ENCODE measurements at regions not wholly inside any gene's neighbourhood (a gene's known extent, or its start where the extent isn't known, plus 50 kb on each side); places are given as distances from the start of the nearest gene placed in this dataset.
"Not testable (repeated sequence)": the region's sequence is repeated elsewhere in the genome, so short reads cannot be mapped to it uniquely, and the experiment has no call there.

DNA sequence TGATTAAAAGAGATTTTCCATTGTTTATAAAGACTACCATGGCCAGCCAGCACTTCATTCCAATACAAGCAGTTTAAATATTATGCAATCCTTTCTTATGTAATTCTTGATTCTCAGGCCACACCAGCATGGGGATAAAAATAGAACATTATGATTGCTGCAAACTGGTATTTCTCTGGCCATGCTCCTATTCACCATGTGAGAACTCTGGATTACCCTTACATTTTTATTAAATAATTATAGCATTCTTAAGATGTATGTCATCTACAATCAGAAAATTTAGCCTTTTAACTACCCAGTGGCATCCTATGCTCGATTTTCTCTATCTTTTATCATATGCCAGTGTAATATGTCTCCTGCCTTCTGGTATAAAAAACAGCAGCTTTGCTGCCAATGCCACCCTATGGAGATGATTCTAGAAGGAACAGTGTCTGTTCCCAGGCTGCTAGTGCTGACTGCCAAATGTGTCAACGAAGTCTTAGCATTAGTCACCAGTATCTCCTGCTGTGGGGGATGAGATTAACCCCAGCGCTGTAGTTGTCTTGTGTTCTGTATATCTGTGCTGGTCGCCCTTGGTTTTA is 501.4 kb downstream of the BCKDHB start:
- DNase-seq, result no peak

DNA sequence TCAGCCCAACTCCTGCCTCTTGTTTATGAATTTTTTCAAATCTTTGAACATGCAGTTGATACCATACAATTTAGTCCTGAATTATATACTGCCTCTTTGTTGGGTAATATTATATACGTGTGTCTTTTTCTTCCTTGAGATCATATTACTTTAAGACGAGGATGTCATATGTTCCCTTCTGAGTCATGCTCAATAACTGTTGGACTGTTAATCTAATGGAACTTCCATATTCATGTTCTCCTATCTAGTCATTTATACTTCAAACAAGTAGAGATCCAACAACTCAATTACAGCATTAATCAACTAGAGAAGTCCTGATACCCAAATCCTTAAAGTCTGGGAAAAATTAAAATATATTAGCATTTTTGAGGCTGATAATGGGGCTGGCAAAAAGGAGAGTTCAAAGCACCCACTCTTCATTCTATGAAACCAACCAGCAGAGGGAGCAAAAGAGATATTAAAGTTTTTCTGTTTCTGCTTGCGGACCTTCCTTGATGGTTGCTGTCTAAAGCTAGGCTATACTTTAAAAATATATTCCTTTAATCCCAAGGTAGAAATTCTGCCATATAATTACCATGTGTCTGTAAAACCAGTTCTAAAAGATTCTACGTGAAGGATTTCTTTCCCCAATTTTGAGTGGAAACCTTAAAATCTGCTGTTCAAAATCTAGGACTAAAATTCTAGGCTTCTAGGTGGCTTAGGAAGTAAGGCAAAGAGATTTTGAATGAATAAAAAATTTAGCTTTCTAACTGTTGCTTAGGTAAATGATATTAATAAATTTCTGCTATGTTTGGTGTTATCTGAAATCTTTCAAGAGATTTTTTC is 498.9 kb downstream of the BCKDHB start:
- no peak for DNase-seq

DNA sequence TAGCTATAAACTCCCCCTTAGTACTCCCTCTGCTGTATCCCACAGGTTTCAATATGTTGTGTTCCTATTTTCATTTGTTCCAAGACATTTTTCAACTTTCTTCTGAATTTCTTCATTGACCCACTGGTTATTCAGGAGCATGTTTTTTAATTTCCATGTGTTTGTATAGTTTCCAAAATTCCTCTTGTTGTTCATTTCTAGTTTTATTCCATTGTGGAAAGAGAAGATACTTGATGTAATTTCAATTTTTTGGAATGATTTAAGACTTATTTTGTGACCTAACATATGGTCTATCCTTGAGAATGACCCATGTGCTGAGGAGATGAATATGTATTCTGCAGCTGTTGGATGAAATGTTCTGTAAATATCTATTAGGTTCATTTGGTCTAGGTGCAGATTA is 497.2 kb downstream of the BCKDHB start:
- no peak for DNase-seq

DNA sequence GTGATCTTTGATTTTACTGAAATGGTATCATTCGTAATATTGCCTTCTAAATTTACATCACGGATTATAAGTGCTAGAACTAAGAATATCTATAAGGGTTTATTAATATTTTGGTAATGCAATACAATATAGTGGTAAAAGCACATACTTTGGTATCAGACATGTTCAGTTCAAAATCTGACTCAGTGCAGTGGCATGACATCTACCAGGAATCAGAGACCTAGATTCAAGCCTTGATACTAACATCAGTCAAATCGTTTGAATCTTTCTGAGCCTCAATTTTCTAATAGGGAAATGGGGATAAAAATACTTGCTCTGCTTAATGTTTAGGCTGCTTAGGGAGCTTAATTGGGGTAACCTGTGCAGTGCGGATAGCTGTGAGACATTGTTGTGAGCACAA is 488.0 kb downstream of the BCKDHB start:
- no peak for DNase-seq

DNA sequence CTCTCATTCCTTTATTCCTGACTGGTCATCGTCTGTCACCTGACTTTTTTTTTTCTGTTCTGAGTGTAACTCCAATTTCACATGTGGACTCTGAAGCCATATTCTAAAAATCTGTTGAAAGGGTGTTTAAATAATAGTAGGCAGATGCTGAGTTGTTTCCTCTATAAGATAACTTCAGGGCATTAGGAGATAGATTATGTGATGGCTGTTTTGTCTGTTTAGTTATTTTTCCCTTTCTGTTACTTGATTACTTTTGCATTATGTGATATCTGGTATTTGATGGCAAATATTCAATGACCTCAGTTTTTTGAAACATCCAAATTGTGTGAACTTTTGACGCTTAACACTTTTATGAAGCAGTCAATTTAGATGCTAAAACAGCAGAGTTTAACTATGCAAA is 486.0 kb downstream of the BCKDHB start:
- DNase-seq, result no peak

DNA sequence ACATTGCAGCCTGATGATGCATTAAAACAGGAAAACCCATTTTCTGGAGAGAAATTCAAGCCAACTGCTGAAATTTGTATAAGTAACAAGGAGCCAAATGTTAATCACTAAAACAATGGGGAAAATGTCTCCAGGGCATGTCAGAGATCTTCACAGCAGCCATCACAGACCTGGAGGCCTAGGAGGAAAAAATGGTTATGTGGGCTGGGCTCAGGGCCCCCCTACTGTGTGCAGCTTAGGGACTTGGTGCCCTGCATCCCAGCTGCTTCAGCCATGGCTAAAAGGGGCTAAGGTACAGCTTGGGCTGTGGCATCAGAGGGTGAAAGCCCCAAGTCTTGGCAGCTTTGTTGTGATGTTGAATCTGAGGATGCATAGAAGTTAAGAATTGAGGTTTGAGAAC is 479.8 kb downstream of the BCKDHB start:
- DNase-seq, result no peak

DNA sequence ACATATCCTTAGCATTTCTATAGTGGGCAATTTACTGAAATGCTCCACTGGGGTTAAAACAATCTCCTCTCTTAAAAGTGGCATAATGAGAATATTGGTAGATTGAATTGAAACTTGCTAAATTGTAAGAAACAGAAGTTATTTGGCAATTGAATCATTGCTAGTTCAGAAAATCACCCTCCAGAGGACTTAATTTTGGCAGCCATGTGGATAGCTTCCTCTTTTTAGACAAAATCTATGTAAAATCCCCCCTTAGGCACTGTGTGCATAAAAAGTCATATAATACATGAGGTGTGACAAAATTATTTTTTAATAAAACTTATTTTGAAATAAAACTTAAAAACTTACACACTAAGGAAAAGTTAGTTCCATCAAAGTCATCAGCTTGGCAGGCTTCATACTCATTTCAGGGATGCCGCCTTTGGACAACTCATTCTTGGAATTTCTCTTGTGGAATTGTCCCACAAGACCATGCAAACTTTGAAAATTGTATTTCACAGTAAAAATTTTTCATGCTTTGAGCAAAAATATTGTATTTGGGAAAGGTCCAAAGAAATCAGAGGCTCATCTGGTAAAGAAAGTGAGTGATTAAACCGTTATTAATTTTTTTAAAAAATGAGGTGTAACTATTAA is 473.0 kb downstream of the BCKDHB start:
- no peak for DNase-seq

DNA sequence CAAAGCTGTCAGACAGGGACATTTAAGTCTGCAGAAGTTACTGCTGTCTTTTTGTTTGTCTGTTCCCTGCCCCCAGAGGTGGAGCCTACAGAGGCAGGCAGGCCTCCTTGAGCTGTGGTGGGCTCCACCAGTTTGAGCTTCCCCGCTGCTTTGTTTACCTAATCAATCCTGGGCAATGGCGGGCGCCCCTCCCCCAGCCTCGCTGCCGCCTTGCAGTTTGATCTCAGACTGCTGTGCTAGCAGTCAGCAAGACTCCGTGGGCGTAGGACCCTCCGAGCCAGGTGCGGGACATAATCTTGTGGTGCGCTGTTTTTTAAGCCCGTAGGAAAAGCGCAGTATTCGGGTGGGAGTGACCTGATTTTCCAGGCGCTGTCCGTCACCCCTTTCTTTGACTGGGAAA is 466.8 kb downstream of the BCKDHB start:
- not testable (repeated sequence) for DNase-seq

DNA sequence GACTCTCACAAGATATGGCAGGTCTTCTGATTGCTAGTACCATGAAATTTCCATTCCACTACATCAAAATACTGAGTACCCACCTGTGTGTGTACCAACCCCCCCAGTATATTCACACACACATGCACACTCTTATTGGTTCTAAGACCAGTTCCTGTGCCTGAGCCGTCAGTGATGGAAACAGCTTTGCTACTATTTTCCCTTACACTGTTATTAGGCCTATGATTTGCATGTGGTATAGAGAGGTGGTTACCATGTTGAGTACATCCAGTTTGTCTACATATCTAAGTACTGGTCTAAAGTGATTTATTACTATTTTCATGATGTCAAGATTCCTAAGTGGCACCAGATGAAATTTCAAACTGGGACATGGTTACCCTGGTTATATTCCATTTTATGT is 459.9 kb downstream of the BCKDHB start:
- DNase-seq, result no peak

DNA sequence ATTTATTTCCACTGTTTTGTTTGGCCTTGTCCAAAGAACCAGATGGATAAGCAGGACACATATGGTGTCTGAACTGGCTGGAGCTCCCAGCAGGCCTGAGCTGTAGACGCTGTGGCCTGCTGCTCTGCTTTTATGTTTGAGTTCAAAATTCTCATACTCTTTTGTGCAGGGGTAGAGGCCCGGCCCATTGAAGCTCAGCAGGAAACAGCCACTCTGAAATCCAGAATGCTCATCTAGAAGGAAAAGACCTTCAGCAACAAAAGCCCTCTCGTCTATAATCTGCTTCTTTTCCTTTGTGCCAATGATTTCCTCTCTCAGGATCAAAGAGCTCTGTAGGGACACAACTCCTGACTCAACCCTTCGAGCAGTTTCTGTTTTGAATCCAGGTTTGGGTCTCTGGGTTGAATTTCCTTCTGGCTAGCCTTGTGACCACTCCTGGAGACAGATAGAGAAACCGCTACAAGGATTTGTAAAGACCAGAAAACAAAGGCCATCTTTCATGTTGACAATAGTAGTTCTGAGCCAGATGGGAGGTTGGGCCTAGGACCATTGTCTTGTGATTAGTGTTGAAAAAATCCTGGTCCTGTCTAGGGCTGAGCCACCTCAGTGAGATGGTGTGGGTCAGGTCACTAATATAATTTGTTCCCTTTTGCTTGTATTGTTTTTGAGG is 446.7 kb downstream of the BCKDHB start:
- DNase-seq, result no peak

DNA sequence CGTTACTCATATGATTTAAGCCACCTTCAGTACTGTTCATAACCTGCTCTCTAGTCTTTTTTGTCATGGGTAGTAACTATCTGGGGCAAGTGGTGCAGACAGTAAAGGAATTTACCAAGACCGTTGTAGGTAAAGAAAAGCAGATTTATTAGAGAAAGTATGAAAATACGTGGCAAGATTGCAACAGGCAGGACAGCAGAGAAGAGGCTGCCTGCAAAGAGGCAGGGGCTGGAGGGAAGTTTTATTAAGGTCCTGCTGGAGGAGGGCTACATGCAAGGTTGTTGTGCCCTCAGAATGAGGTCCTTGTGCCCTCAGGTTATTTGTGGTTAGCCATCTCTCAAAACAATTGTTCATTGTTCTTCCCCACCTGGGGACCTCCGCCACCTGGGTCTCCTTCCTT is 444.3 kb downstream of the BCKDHB start:
- DNase-seq, result no peak

DNA sequence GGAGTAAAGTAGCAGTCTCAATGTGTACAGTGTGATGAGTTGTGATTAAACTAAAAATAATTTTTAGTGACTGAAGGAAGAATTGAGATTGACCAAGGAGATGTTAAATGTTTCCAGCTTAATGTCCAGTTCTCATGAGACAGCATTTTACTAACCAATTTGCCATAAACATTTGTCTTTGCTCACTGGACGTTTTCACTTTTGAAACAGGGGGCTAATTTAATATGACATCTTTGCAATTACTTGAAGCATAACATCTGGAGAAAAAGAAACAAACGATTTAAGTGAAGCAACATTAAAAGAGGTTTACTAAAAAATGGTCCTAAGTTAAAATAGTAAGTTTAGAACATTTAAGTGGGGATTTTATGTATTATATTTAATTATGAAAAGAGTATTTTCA is 443.8 kb downstream of the BCKDHB start:
- DNase-seq, result no peak

DNA sequence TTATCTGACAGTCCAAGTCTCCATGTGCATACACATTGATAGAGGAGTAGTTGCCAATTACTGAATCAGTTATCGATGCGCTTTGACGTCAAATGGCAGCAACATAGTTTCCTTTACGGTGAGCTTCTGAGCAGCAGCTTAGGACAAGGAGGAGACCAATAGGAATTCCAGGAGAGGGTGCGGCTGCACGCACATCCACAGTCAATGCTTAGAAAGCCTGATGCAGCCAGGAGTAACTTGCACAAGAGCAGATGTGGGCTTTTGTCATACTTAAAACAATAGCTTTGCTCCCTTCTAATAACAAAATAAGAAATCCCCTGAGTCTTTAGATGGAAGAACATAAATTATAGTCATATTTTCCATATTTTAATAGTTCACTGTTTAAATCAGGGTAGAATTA is 442.1 kb downstream of the BCKDHB start:
- no peak for DNase-seq

DNA sequence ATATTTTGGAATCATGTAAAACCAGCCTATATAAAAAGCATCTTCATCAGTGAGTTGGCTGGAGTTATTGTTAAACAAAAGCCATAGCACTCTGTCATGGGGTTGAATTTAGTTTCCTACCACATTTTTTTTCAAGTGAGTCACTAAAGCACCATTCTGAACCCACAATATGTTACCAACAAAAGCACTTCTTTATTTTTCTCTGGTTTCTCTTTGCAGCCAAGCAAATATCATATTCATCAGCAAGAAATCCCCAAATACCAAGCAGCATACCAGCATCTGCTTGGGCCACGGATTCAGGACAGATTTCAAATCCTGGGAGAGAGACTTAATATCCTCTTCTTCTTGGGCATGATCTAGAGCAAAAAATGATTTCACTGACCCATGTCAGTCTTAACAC is 441.4 kb downstream of the BCKDHB start:
- DNase-seq, result no peak

DNA sequence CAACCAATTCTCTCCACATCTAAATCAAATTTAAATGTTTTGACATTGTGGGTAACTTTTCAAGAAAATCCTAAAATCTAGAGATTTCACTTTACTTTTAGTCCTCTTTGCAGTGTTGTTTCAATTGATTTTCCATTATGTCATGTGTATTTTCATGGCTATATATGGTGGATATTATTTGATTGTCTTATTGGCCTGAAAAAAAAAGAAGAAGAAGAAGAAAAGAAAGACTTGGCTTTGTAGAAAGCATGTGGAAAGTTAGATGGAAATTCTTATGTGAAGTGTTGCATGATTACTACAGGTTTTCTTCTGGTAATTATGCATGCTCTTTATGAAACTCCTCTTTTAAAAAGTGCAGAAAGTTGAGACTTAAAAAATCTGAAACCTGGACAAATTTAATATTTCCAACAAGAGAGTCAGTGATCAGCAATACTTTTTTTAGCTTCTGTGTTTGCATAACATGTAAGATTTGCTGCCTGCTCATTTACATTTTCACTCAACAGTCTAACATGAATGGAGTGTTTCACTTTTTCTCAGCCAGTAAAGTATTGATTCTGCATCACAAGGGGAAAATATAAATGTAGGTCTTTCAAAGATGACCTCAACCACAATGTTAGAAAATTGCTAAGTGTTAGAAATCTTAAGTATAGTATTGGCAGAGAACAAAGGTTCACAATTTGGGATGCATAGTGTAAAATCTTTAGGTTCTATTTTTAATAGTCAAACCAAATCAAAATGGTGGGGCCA is 438.7 kb downstream of the BCKDHB start:
- DNase-seq, result no peak

DNA sequence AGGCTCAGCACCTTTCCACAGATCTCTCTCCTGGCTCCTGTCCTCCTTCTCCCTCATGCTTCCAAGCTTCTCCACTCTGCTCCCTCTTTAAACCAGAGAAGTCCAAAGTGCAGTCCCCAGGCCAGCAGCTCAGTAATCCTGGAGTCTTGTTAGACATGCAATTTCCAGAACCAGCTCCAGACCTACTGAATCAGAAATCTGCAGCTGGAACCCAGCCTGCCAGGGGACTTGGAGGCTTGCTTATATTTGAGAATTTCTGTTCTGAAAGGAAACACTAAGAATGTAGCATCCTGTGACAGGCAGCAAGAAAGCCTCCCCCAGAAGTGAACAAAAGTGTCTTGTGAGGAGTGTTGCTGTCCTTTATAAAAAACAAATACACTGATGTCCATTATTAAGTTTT is 438.1 kb downstream of the BCKDHB start:
- DNase-seq, result no peak

DNA sequence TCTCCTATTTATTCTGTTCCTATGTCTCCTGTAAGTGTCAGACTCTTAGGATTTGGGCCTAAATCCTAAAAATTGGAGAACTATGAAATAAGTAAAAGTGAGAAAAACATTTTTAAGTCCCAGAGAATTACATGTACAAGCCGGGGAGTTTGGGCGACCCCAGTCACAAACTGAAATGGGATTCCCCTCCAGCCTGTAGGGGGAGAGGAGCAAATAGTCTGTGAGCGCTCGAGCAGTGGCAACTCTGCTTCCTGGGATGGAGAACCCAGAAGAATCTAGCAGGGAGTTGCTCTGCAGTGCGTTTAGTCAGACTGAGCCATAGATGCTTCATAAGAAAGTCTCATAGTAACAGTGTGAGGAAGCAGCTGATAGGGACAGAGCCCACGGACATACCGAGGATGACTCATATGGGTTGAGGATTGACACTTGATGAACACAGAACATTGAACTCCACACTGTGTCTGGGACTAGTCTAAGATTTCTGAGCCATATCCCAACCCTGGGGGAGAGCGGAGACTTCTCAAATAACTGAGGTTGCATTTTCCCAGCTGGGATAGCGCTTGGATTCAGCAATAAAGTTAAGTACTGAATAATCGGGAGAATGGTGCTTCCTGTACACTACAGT is 437.2 kb downstream of the BCKDHB start:
- no peak for DNase-seq

DNA sequence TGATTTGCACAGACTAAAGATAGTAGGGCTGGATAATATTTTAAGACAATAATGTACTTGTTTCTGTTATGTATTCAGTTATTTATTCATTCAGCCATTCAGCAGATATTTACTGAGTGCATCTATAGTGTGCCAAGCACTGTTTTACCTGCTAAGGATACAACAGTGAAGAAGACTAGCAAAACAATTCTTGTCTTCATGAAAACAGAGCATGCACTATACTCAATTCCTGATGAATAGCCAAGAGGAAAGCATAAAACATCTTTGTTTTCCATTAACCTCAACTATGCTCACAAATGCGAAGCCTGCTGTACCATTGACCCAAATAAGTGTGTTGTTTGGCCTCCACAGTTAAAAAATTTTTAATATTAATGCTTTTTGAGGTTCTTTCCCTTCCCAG is 436.7 kb downstream of the BCKDHB start:
- no peak for DNase-seq

DNA sequence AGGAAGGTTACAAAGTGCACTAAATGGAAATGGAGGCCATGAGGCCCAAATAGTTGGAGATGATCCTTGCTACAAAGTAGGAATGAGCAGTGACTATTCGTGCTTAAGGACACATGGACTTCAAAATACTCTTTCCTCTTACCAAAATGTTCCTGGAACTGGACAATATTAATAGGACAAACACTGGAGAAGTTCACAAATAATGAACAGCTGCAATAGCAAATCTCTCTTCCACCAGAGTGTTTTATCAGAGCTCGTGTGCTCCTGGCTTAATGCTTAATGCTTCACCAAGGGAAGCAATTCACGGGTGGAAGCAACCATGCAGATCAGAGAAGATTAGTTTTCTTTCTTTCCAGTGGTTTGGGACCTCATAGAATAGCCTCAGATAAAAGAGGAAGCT is 435.4 kb downstream of the BCKDHB start:
- DNase-seq, result no peak

DNA sequence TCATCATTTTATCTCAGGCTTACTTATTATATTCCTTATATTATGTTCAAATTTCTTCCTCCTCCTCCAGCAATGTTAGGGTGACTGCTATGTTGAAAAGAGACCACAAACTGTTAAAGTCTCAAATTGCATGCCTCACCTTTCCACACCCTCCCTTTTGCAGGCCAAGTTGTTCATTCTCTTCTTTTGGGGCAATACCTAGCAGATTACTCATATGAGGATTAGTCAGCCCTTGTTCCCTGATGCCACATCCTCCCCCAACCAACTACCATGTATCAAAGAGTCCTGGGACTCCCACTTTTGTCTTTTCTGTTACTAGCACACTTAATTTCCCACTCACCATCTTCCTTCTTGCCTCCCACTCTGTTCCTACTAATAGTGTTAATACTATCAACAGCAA is 434.7 kb downstream of the BCKDHB start:
- no peak for DNase-seq

DNA sequence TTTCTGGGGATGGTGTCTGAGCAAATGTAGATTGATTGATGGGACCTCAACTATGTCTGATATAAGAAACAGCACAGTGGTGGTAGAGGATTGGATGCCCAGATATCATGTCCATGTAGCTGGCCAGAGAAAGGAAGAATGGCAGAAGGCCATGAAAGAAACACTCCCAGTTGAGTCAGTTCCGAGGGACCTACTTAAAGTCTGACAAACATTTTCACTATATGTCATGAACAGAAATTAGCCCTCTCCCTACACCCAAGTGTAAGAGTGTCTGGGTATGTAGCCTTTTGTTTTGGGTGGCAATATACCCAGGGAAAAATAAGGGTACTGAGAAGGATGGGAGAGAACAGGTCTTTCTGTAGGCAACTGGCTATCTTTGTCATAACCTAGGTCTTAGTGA is 434.2 kb downstream of the BCKDHB start:
- DNase-seq, result no peak

DNA sequence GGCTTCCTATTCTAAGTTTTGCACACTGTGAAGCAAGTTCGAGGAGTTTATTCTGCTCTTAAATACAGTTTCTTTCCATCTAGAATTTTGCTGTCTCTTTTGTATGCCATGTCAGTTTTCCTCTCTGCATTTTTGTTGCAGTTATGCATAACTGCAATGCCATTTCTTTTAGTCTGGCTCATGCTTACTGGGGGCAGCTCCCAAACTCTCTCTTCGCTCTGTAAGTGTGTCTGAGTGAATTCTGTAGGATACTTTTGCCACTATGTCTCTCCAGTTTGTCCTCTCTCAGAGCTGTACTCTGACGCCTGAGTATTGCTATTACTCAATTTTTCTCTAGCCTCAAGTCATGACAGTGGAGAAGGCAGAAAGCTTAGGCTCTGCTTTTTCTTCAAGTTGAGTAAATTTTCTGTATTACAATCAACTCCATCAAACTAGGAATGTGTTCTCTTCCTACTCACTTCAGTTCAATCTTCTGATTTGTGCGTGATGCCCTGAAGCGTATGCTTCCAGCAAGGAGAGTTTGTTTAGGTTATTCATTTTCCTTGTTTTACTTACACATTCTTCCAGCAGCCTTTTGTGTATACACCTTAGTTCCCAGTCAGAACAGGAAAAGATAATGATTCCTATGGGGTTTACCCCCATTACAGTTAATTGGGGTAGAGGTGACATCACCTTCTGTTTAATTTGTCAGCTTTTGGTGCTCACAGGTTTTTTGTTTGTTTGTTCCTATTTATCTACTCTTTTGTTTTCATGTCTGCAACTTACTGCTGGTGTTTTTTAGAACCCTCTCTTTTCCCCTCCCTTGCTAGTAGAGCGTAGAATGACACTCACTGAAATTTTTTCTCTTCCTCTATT is 430.9 kb downstream of the BCKDHB start:
- no peak for DNase-seq

Data from NCI-H1436 treated with DMSO at 0.1 percent for 48 hours (cell line).